ENCODE measurements at regions not wholly inside any gene's neighbourhood (a gene's known extent, or its start where the extent isn't known, plus 50 kb on each side); places are given as distances from the start of the nearest gene placed in this dataset.

- H3K36me3 Mint-ChIP-seq (ENCODE audit: low read depth): no peaks in the 10 kb centered on the region
- H3K9me3 Mint-ChIP-seq: no peaks in the 10 kb centered on the region
- H3K27ac ChIP-seq (ENCODE audit: low read depth): no peak overlapping the region
- ATAC-seq: no peak
- no peaks in the 10 kb centered on the region for H4K20me1 ChIP-seq (replicated peaks; ENCODE audit: insufficient read depth)
- DNase-seq (ENCODE audit: low spot score): no peak
- H3K4me1 Mint-ChIP-seq: no peaks in the 10 kb centered on the region
- no peaks in the 10 kb centered on the region for H3K79me2 ChIP-seq (replicated peaks; ENCODE audit: insufficient read depth)
- no peaks in the 10 kb centered on the region for H3K36me3 ChIP-seq (ENCODE audit: insufficient read depth)
- H3K4me3 ChIP-seq: no peak overlapping the region
- peaks cover 4% of the 10 kb centered on the region for H3K27me3 Mint-ChIP-seq (ENCODE audit: insufficient read depth, low read depth, poor library complexity)
- H3K4me2 ChIP-seq: no peak overlapping the region
- H3K4me1 ChIP-seq (ENCODE audit: insufficient read depth): no peaks in the 10 kb centered on the region
- no peaks in the 10 kb centered on the region for H3F3A ChIP-seq (replicated peaks; ENCODE audit: low read depth)
- H3K9me2 ChIP-seq (ENCODE audit: insufficient read depth): no peaks in the 10 kb centered on the region
- no peak overlapping the region for H2AFZ ChIP-seq
- no peaks in the 10 kb centered on the region for H3K27me3 ChIP-seq (ENCODE audit: insufficient read depth)
- no peak overlapping the region for H3K4me3 Mint-ChIP-seq
- no peak overlapping the region for H3K27ac Mint-ChIP-seq
- TF ChIP-seq STAT1 (IDR thresholded peaks at IDR 0.05; ENCODE audit: unreplicated experiment) (no peak), CTCF (conservative IDR thresholded peaks at IDR 0.05; ENCODE audit: low read depth in 2 of 2) (no peak), ZNF331 (CRISPR knock-in tag; IDR thresholded peaks at IDR 0.05; ENCODE audit: low read depth) (no peak), NANOG (IDR thresholded peaks at IDR 0.05; ENCODE audit: borderline replicate concordance) (no peak), ZNF114 (CRISPR knock-in tag; IDR thresholded peaks at IDR 0.05) (no peak), JUNB (IDR thresholded peaks at IDR 0.05; ENCODE audit: unreplicated experiment) (no peak), EZH2 (IDR thresholded peaks at IDR 0.05; ENCODE audit: low read depth, unreplicated experiment) (no peak), POLR2AphosphoS5 (IDR thresholded peaks at IDR 0.05; ENCODE audit: low read depth) (no peak), REST (IDR thresholded peaks at IDR 0.05; ENCODE audit: unreplicated experiment) (no peak), ZNF462 (CRISPR knock-in tag; IDR thresholded peaks at IDR 0.05) (no peak), EZH2phosphoT487 (IDR thresholded peaks at IDR 0.05; ENCODE audit: unreplicated experiment) (no peak), CREB1 (CRISPR knock-in tag; IDR thresholded peaks at IDR 0.05; ENCODE audit: low read depth) (no peak), ETS1 (IDR thresholded peaks at IDR 0.05) (no peak)
Measured at GRCh38 chr3:88742674-88743507, 364.5 kb upstream of the EPHA3 start.

Measured in GM23338 (cell line).